HG02798 (cell line): ENCODE measurements at regions not wholly inside any gene's neighbourhood (a gene's known extent, or its start where the extent isn't known, plus 50 kb on each side); places are given as distances from the start of the nearest gene placed in this dataset.

ENCODE experiments used
- ATAC-seq: cut with Tn5 transposase; IDR thresholded peaks from one replicate; pipeline ENCODE4 v1.9.1; 2021; ENCODE audit warnings: mild to moderate bottlenecking; ENCODE audit not compliant: unreplicated experiment, poor library complexity

- ATAC-seq, result no peak
Measured at GRCh38 chr22:48223488-48224190, 1461.2 kb downstream of the TBC1D22A start.

GRCh38 chr22:48222742-48223487 is 1460.5 kb downstream of the TBC1D22A start:
- no peak for ATAC-seq

- no peak for ATAC-seq
Measured at GRCh38 chr22:48218889-48219420, 1456.5 kb downstream of the TBC1D22A start.

- no peak for ATAC-seq
Measured at GRCh38 chr22:48217596-48217995, 1455.1 kb downstream of the TBC1D22A start.

GRCh38 chr22:48212727-48213126 is 1450.3 kb downstream of the TBC1D22A start:
- ATAC-seq, result no peak

GRCh38 chr22:48210812-48211211 is 1448.4 kb downstream of the TBC1D22A start:
- no peak for ATAC-seq

GRCh38 chr22:48210198-48210580 is 1447.7 kb downstream of the TBC1D22A start:
- ATAC-seq, result no peak

GRCh38 chr22:48209473-48210197 is 1447.2 kb downstream of the TBC1D22A start:
- no peak for ATAC-seq

GRCh38 chr22:48208894-48209293 is 1446.4 kb downstream of the TBC1D22A start:
- ATAC-seq, result no peak

GRCh38 chr22:48207919-48208535 is 1445.6 kb downstream of the TBC1D22A start:
- no peak for ATAC-seq

- no peak for ATAC-seq
Measured at GRCh38 chr22:48205790-48206189, 1443.3 kb downstream of the TBC1D22A start.

- ATAC-seq, result no peak
Measured at GRCh38 chr22:48205161-48205560, 1442.7 kb downstream of the TBC1D22A start.

- no peak for ATAC-seq
Measured at GRCh38 chr22:48204296-48204695, 1441.8 kb downstream of the TBC1D22A start.

- no peak for ATAC-seq
Measured at GRCh38 chr22:48199667-48200066, 1437.2 kb downstream of the TBC1D22A start.

GRCh38 chr22:48198489-48199459 is 1436.3 kb downstream of the TBC1D22A start:
- ATAC-seq, result no peak

GRCh38 chr22:48197189-48197690 is 1434.8 kb downstream of the TBC1D22A start:
- ATAC-seq, result no peak

- no peak for ATAC-seq
Measured at GRCh38 chr22:48192920-48193319, 1430.5 kb downstream of the TBC1D22A start.

GRCh38 chr22:48192071-48192470 is 1429.6 kb downstream of the TBC1D22A start:
- no peak for ATAC-seq

GRCh38 chr22:48188231-48188721 is 1425.8 kb downstream of the TBC1D22A start:
- ATAC-seq, result no peak
